ENCODE measurements at regions not wholly inside any gene's neighbourhood (a gene's known extent, or its start where the extent isn't known, plus 50 kb on each side); places are given as distances from the start of the nearest gene placed in this dataset.
"Not testable (repeated sequence)": the region's sequence is repeated elsewhere in the genome, so short reads cannot be mapped to it uniquely, and the experiment has no call there.

GRCh38 chr15:29548006-29548405 is 274.3 kb downstream of the TJP1 start:
- DNase-seq: no peak

GRCh38 chr15:29544513-29545128 is 275.0 kb upstream of the NSMCE3 start:
- no peak for DNase-seq

- DNase-seq: no peak
Observed at GRCh38 chr15:29542994-29543393, 273.4 kb upstream of the NSMCE3 start.

- DNase-seq: no peak
Observed at GRCh38 chr15:29541309-29541708, 271.7 kb upstream of the NSMCE3 start.

- DNase-seq: no peak
Observed at GRCh38 chr15:29540479-29540878, 270.9 kb upstream of the NSMCE3 start.

- no peak for DNase-seq
Observed at GRCh38 chr15:29539736-29540135, 270.1 kb upstream of the NSMCE3 start.

- DNase-seq: peak; percentile 5
Observed at GRCh38 chr15:29538044-29538443, 268.4 kb upstream of the NSMCE3 start.

GRCh38 chr15:29535952-29536351 is 266.3 kb upstream of the NSMCE3 start:
- DNase-seq: no peak

GRCh38 chr15:29534378-29534777 is 264.8 kb upstream of the NSMCE3 start:
- DNase-seq: no peak

GRCh38 chr15:29533647-29534046 is 264.0 kb upstream of the NSMCE3 start:
- no peak for DNase-seq

GRCh38 chr15:29532296-29532695 is 262.7 kb upstream of the NSMCE3 start:
- no peak for DNase-seq

GRCh38 chr15:29530966-29531365 is 261.3 kb upstream of the NSMCE3 start:
- no peak for DNase-seq

- DNase-seq: no peak
Observed at GRCh38 chr15:29529043-29529442, 259.4 kb upstream of the NSMCE3 start.

- DNase-seq: no peak
Observed at GRCh38 chr15:29528276-29528675, 258.7 kb upstream of the NSMCE3 start.

GRCh38 chr15:29526802-29527201 is 257.2 kb upstream of the NSMCE3 start:
- DNase-seq: no peak

GRCh38 chr15:29522373-29523276 is 253.0 kb upstream of the NSMCE3 start:
- DNase-seq: no peak

GRCh38 chr15:29518442-29518841 is 248.8 kb upstream of the NSMCE3 start:
- DNase-seq: no peak

- DNase-seq: no peak
Observed at GRCh38 chr15:29517829-29518228, 248.2 kb upstream of the NSMCE3 start.

- DNase-seq: no peak
Observed at GRCh38 chr15:29516929-29517328, 247.3 kb upstream of the NSMCE3 start.

GRCh38 chr15:29514926-29515325 is 245.3 kb upstream of the NSMCE3 start:
- no peak for DNase-seq

- no peak for DNase-seq
Observed at GRCh38 chr15:29511663-29512062, 242.0 kb upstream of the NSMCE3 start.

- not testable (repeated sequence) for DNase-seq
Observed at GRCh38 chr15:29505535-29505934, 235.9 kb upstream of the NSMCE3 start.

GRCh38 chr15:29490747-29491471 is 221.3 kb upstream of the NSMCE3 start:
- no peak for DNase-seq

- DNase-seq: no peak
Observed at GRCh38 chr15:29480949-29481348, 211.3 kb upstream of the NSMCE3 start.

Data from DMS153 (cell line).